ENCODE measurements at regions not wholly inside any gene's neighbourhood (a gene's known extent, or its start where the extent isn't known, plus 50 kb on each side); places are given as distances from the start of the nearest gene placed in this dataset.

GRCh38 chr1:177629526-177629925 is 340.3 kb downstream of the SEC16B start:
- Histone ChIP-seq H3K79me2 (ENCODE audit: control insufficient read depth, low read length) (no peaks in the 10 kb centered on the region), H3K4me3 (ENCODE audit: low read length) (no peak overlapping the region), H3K27me3 (ENCODE audit: control insufficient read depth, low read length) (no peaks in the 10 kb centered on the region), H3K27ac (ENCODE audit: low read depth, low read length) (no peak overlapping the region), H3K9me3 (ENCODE audit: control insufficient read depth, insufficient read depth, low read length) (no peaks in the 10 kb centered on the region), H3K9me2 (replicated peaks; ENCODE audit: control insufficient read depth, low read length) (no peaks in the 10 kb centered on the region), H3K4me1 (ENCODE audit: control insufficient read depth, low read length) (no peaks in the 10 kb centered on the region), H3K4me2 (ENCODE audit: low read length) (no peak overlapping the region), H4K20me1 (ENCODE audit: control insufficient read depth, insufficient read depth, low read depth, low read length) (no peaks in the 10 kb centered on the region), H3F3A (ENCODE audit: control insufficient read depth, insufficient read depth) (no peaks in the 10 kb centered on the region), H3K36me3 (ENCODE audit: control insufficient read depth, low read length) (no peaks in the 10 kb centered on the region)
- no peak for TF ChIP-seq CTCF (IDR thresholded peaks at IDR 0.05; ENCODE audit: low read depth, low read length, poor library complexity, severe bottlenecking)
- no peak for TF ChIP-seq EZH2phosphoT487 (IDR thresholded peaks at IDR 0.05; ENCODE audit: borderline replicate concordance, low read length)

GRCh38 chr1:177627148-177627910 is 342.5 kb downstream of the SEC16B start:
- Histone ChIP-seq H3K27ac (ENCODE audit: low read depth, low read length) (no peak overlapping the region), H3K27me3 (ENCODE audit: control insufficient read depth, low read length) (no peaks in the 10 kb centered on the region), H3K4me2 (ENCODE audit: low read length) (no peak overlapping the region), H3F3A (ENCODE audit: control insufficient read depth, insufficient read depth) (no peaks in the 10 kb centered on the region), H3K4me1 (ENCODE audit: control insufficient read depth, low read length) (no peaks in the 10 kb centered on the region), H3K4me3 (ENCODE audit: low read length) (no peak overlapping the region), H3K9me3 (ENCODE audit: control insufficient read depth, insufficient read depth, low read length) (no peaks in the 10 kb centered on the region), H4K20me1 (ENCODE audit: control insufficient read depth, insufficient read depth, low read depth, low read length) (no peaks in the 10 kb centered on the region), H3K9me2 (replicated peaks; ENCODE audit: control insufficient read depth, low read length) (no peaks in the 10 kb centered on the region), H3K36me3 (ENCODE audit: control insufficient read depth, low read length) (no peaks in the 10 kb centered on the region), H3K79me2 (ENCODE audit: control insufficient read depth, low read length) (no peaks in the 10 kb centered on the region)
- no peak for TF ChIP-seq CTCF (IDR thresholded peaks at IDR 0.05; ENCODE audit: low read depth, low read length, poor library complexity, severe bottlenecking)
- no peak for TF ChIP-seq EZH2phosphoT487 (IDR thresholded peaks at IDR 0.05; ENCODE audit: borderline replicate concordance, low read length)

GRCh38 chr1:177620636-177621190 is 349.1 kb downstream of the SEC16B start:
- H3K27ac ChIP-seq (ENCODE audit: low read depth, low read length), result no peak overlapping the region
- no peaks in the 10 kb centered on the region for H4K20me1 ChIP-seq (ENCODE audit: control insufficient read depth, insufficient read depth, low read depth, low read length)

More at GRCh38 chr1:177620636-177621190, 349.1 kb downstream of the SEC16B start:
- no peak overlapping the region for H3K4me2 ChIP-seq (ENCODE audit: low read length)
- no peaks in the 10 kb centered on the region for H3K9me2 ChIP-seq (replicated peaks; ENCODE audit: control insufficient read depth, low read length)
- TF ChIP-seq CTCF (IDR thresholded peaks at IDR 0.05; ENCODE audit: low read depth, low read length, poor library complexity, severe bottlenecking), result no peak
- H3K9me3 ChIP-seq (ENCODE audit: control insufficient read depth, insufficient read depth, low read length), result no peaks in the 10 kb centered on the region
- H3K79me2 ChIP-seq (ENCODE audit: control insufficient read depth, low read length), result no peaks in the 10 kb centered on the region
- no peaks in the 10 kb centered on the region for H3K36me3 ChIP-seq (ENCODE audit: control insufficient read depth, low read length)
- H3K4me3 ChIP-seq (ENCODE audit: low read length), result no peak overlapping the region
- H3F3A ChIP-seq (ENCODE audit: control insufficient read depth, insufficient read depth), result no peaks in the 10 kb centered on the region
- H3K27me3 ChIP-seq (ENCODE audit: control insufficient read depth, low read length), result no peaks in the 10 kb centered on the region
- H3K4me1 ChIP-seq (ENCODE audit: control insufficient read depth, low read length), result no peaks in the 10 kb centered on the region

Data from DOHH2 (cell line).